ENCODE measurements at regions not wholly inside any gene's neighbourhood (a gene's known extent, or its start where the extent isn't known, plus 50 kb on each side); places are given as distances from the start of the nearest gene placed in this dataset.
A peak's percentile ranks its signal among the peaks of the same experiment; 100 is the strongest.
"Not testable (repeated sequence)": the region's sequence is repeated elsewhere in the genome, so short reads cannot be mapped to it uniquely, and the experiment has no call there.

GRCh38 chr1:120232834-120233660 lies 56.7 kb upstream of the SEC22B start:
- H3K4me3 ChIP-seq (ENCODE audit: low read length); H3K27me3 ChIP-seq (ENCODE audit: control insufficient read depth, insufficient read depth); H3K27ac ChIP-seq (ENCODE audit: low read length); intact Hi-C loops (cut with DNase I); H3K9me3 ChIP-seq (ENCODE audit: control insufficient read depth, low read length); H3K4me1 ChIP-seq (ENCODE audit: control insufficient read depth, insufficient read depth, low read length): not testable (repeated sequence)
- WGBS = 1% methylated on average over 16 of the region's 53 CpGs
- DNase-seq (peak in 1 of 3 donors; percentile 14), ATAC-seq (peak; percentile 98 to 99)

- H3K4me3 ChIP-seq (ENCODE audit: low read length); H3K27ac ChIP-seq (ENCODE audit: low read length); DNase-seq; intact Hi-C loops (cut with DNase I); ATAC-seq; H3K4me1 ChIP-seq (ENCODE audit: control insufficient read depth, insufficient read depth, low read length); H3K9me3 ChIP-seq (ENCODE audit: control insufficient read depth, low read length); H3K27me3 ChIP-seq (ENCODE audit: control insufficient read depth, insufficient read depth): not testable (repeated sequence)
- WGBS = no CpG with 5 or more reads among the region's 1 CpG
These were observed 53.5 kb upstream of the SEC22B start for GRCh38 chr1:120229835-120230234.

Measured in right cardiac atrium (tissue), 5 donors.